Activated T-cell treated with anti-CD3 and anti-CD28 coated beads, Interleukin-2, amount 50 U/mL, for 24 hours (primary cell): ENCODE measurements at regions not wholly inside any gene's neighbourhood (a gene's known extent, or its start where the extent isn't known, plus 50 kb on each side); places are given as distances from the start of the nearest gene placed in this dataset.
"Not testable (repeated sequence)": the region's sequence is repeated elsewhere in the genome, so short reads cannot be mapped to it uniquely, and the experiment has no call there.

Source experiments
- DNase-seq: peaks from one replicate; pipeline ENCODE4 v3.0.0-alpha.2; 2020
- H3K27ac Mint-ChIP-seq: 2 replicates; pipeline ENCODE4 v1.8.0; 2020; ENCODE audit warnings: mild to moderate bottlenecking, mixed read lengths
- H3K27me3 Mint-ChIP-seq: 2 replicates; pipeline ENCODE4 v1.8.0; 2020; ENCODE audit warnings: mixed read lengths
- H3K36me3 Mint-ChIP-seq: 2 replicates; pipeline ENCODE4 v1.8.0; 2020; ENCODE audit warnings: low read depth, mixed read lengths
- H3K4me1 Mint-ChIP-seq: 2 replicates; pipeline ENCODE4 v1.8.0; 2020; ENCODE audit warnings: low read depth, mixed read lengths
- H3K4me3 Mint-ChIP-seq: 2 replicates; pipeline ENCODE4 v1.8.0; 2020; ENCODE audit warnings: mild to moderate bottlenecking, moderate library complexity, mixed read lengths
- H3K9me3 Mint-ChIP-seq: 2 replicates; pipeline ENCODE4 v1.8.0; 2020; ENCODE audit warnings: mixed read lengths

DNA sequence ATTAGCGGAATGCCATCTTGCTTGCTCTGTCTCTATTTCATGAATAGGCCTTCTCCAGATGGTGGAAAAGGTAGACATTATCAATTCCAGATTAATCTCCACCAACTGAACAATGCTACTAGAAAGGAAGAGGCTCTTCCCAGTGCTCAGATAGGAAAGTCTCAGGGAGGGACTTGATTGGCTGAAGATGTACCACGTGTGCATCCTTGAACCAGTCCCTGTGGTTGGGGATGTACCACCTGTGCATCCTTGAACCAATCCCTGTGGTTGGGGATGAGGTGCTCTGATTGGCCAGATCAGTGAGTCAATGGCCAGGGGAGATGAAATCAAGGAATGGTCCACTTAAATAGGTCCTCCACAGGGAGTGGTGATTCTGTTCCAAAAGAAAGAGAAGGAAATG is 246.2 kb downstream of the NPIPA7 start:
- not testable (repeated sequence) for H3K36me3 Mint-ChIP-seq, H3K4me3 Mint-ChIP-seq, H3K27me3 Mint-ChIP-seq, H3K9me3 Mint-ChIP-seq, DNase-seq, H3K27ac Mint-ChIP-seq, H3K4me1 Mint-ChIP-seq

DNA sequence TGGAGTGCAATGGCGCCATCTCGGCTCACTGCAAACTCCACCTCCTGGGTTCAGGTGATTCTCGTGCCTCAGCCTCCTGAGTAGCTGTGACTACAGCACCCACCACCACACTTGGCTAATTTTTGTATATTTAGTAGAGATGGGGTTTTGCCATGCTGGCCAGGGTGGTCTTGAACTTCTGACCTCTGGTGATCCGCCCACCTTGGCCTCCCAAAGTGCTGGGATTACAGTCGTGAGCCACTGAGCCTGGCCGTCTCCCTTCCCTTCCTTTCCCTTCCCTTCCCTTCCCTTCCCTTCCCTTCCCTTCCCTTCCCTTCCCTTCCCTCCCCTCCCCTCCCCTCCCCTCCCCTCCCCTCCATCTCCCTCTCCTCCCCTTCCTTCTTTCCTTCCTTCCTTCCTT is 248.9 kb downstream of the NPIPA7 start:
- not testable (repeated sequence) for H3K27me3 Mint-ChIP-seq, H3K4me1 Mint-ChIP-seq, DNase-seq, H3K27ac Mint-ChIP-seq, H3K36me3 Mint-ChIP-seq, H3K4me3 Mint-ChIP-seq, H3K9me3 Mint-ChIP-seq

DNA sequence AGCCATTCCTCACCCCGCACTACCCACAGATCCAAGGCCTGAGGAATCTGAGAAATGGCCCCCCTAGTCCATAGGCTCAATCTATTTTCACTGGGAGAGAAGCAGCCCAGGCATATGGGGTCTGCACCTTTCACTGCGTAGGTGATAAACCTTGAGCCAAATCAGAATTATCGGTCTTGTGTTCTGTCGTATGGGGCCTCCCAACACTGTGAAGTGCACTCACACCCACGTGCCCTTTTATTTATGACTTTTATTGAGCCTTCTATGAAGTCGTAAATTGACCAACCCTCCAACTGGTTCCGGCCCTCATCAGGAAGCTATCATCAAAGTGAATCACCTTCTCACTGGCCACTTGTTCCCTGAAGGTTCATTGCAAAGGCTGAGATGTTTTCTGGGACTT is 259.3 kb downstream of the NPIPA7 start:
- H3K4me3 Mint-ChIP-seq, H3K36me3 Mint-ChIP-seq, H3K27ac Mint-ChIP-seq, DNase-seq, H3K4me1 Mint-ChIP-seq, H3K9me3 Mint-ChIP-seq, H3K27me3 Mint-ChIP-seq: not testable (repeated sequence)

DNA sequence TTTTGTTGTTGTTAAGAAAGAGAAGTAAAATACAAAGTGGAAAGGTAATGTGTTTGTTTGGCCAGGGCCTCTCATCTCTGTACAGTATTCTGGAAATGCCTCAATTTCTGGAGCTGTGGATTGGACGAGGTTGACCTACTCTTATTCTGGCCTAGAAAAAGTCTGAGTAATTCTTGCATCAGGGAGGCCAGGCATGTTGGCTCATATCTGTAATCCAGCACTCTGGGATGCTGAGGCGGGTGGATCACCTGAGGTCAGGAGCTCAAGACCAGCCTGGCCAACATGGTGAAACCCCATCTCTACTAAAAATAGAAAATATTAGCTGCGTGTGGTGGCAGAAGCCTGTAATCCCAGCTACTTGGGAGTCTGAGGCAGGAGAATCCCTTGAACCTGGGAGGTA is 259.8 kb downstream of the NPIPA7 start:
- not testable (repeated sequence) for H3K4me1 Mint-ChIP-seq, H3K36me3 Mint-ChIP-seq, H3K27ac Mint-ChIP-seq, DNase-seq, H3K4me3 Mint-ChIP-seq, H3K27me3 Mint-ChIP-seq, H3K9me3 Mint-ChIP-seq

DNA sequence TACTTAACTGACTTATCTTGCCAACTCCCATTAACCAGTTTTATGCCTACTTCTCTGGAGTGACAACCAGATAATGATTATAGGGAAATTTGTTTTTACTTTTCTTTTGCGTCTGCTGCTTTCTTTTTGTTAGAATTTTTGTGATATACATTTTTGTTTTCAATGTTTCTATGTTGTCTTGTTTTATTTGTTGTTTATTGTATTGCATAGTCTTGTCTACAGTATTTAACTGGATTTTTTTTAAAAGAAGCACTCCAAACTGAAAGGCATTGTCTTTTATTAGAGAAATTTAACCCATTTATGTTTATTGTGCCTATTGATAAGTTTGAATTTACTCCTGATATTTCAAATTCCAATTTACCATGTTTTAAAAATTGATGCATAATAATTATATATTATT is 264.9 kb downstream of the NPIPA7 start:
- H3K9me3 Mint-ChIP-seq, H3K4me3 Mint-ChIP-seq, DNase-seq, H3K27ac Mint-ChIP-seq, H3K36me3 Mint-ChIP-seq, H3K4me1 Mint-ChIP-seq, H3K27me3 Mint-ChIP-seq: not testable (repeated sequence)

DNA sequence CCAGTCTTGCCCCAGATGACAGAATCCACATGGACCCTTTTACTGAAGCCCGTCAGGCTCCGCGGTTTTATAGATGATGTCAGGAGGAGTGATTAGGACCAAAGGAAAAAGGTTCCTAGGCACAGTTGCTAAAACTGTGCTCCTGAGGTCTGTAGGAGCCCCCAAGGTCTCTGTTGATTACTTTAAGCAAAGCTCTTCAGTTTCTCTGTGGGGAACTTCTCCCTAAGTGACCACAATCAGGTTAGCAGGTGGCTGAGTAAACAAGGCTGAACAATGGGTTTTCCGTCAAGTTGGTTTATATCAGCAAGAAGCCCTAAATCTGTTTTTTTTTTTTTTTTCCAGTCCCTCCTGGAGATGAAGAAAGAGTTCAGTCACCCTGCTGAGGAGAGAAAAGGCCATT is 269.1 kb downstream of the NPIPA7 start:
- H3K4me1 Mint-ChIP-seq, H3K4me3 Mint-ChIP-seq, H3K9me3 Mint-ChIP-seq, H3K36me3 Mint-ChIP-seq, H3K27me3 Mint-ChIP-seq, H3K27ac Mint-ChIP-seq, DNase-seq: not testable (repeated sequence)

DNA sequence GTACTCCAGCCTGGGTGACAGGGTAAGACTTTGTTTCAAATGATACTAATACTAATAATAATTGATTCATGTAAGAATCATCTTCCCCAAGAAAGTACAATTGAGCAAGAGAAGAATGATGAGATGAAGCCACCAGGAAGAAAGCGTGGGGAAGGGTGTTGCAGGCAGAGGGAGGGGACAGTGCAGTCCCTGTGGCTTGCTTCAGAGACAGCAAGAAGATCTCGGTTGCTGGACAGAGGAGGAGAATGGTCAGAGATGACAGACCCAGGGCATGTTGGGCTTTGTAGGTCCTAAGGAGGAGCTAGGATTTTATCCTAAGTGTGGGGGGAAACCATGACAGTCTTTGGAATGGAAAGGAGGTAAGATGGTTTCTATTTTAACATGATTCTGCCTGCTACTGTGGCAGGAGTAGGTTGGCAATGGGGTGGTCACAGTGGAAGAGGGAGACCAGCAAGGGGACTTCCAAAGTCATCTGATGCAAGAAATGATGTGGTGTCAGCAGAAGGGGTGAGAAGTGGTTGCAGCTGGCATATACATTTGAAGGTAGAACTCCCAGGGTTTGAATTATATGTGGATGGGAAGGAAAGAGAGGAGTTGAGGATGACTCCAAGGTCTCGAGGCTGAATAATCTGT is 293.4 kb downstream of the NPIPA7 start:
- H3K4me1 Mint-ChIP-seq, H3K4me3 Mint-ChIP-seq, H3K27me3 Mint-ChIP-seq, H3K36me3 Mint-ChIP-seq, H3K27ac Mint-ChIP-seq, DNase-seq, H3K9me3 Mint-ChIP-seq: not testable (repeated sequence)

DNA sequence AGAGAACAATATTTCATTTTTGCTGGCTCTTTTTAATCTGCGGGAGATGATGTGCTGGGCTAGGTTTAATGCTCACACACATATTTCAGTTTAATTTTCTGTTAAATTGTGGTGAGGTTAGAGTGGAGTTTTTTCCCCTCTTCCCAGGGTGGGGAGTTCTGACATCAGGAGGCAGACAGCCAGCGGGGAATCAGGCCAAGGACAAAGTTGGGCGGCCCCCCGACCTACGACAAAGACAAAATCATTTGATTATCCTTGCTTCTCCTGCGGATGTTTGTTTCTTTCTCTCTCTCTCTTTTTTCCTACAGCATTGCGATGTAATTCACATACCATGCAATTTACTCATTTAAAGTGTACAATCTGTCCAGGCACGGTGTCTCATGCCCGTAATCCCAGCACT is 295.9 kb downstream of the NPIPA7 start:
- not testable (repeated sequence) for DNase-seq, H3K36me3 Mint-ChIP-seq, H3K27ac Mint-ChIP-seq, H3K9me3 Mint-ChIP-seq, H3K4me1 Mint-ChIP-seq, H3K27me3 Mint-ChIP-seq, H3K4me3 Mint-ChIP-seq

DNA sequence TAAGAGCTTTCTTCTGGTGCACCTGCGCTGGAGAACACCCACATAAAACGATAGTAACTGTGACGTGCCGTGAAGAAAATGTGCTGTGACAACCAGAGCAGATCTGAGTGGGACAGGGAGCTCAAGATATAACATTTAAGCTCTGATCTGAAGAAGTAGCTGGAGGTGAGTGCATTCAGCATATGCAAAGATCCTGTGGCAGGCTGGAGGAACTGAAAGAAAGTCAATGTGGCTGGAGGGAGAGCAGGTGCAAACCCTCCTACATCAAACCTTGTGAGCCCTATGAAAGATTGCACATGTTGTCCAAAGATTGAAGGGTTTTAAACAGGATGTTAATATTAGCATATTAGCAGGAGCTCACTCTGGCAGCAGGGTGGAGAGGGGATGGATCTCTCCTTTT is 342.9 kb downstream of the NPIPA7 start:
- H3K4me3 Mint-ChIP-seq, H3K36me3 Mint-ChIP-seq, H3K4me1 Mint-ChIP-seq, H3K9me3 Mint-ChIP-seq, H3K27ac Mint-ChIP-seq, DNase-seq, H3K27me3 Mint-ChIP-seq: not testable (repeated sequence)

DNA sequence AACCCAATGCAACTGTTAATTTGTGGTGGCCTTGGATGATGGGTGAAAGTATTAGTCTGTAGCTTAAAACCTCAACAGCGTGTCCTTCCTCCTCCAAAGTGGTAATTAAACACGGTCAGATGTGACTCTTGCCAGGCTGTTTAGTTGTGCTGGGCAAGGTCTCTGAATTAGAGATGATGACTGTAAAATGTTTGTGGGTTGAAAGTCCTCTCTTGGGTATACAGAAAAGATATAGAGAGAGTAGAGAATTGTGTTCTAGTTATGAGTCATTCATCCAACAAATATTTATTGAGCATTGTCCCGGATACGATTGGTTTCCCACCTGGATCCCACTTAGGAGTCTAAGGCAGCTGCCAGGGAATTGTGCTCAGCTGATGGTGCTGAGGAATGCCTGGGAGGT is 343.7 kb downstream of the NPIPA7 start:
- not testable (repeated sequence) for H3K27me3 Mint-ChIP-seq, H3K9me3 Mint-ChIP-seq, H3K4me1 Mint-ChIP-seq, H3K36me3 Mint-ChIP-seq, H3K4me3 Mint-ChIP-seq, H3K27ac Mint-ChIP-seq, DNase-seq

DNA sequence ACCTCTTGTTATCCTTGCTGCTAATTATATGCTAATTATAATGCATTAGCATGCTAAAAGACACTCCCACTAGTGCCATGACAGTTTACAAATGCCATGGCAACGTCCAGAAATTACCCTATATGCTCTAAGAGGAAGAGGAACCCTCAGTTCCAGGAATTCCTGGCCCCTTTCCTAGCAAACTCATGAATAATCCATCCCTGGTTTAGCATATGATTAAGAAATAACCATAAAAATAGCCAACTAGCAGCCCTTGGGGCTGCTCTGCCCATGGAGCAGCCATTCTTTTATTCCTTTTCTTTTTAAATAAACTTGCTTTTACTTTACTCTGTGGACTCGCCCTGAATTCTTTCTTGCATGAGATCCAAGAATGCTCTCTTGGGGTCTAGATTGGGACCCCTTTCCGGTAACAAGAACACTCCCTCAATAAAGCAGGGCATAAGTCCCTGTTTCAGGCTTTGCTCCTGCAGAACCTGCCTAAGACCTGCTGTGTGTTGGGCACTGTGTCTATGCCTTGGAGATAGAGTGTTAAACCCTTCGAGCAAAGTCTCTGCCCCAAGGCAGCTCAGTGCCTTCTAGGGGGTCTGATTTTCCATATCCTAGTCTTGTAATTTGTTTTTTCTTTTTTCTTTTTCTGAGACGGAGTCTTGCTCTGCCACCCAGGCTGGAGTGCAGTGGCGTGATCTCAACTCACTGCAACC is 345.0 kb downstream of the NPIPA7 start:
- not testable (repeated sequence) for DNase-seq, H3K4me1 Mint-ChIP-seq, H3K27me3 Mint-ChIP-seq, H3K27ac Mint-ChIP-seq, H3K4me3 Mint-ChIP-seq, H3K36me3 Mint-ChIP-seq, H3K9me3 Mint-ChIP-seq

DNA sequence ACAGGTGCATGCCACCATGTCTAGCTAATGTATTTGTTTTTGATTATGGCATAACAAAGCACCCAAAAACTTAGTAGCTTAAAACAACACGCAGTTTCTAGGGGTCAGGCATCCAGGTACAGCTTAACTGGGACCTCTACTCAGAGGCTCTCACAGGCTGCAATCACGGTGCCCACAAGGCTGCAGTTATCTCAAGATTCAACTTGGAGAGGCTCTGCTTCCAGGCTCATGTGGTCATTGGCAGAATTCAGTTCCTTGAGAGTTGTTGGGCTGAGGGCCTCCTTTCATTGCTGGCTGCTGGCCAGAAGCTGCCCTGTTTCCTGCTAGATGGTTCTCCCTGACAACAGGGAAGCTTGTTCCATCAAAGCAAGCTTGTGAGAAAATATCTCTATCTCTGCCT is 348.1 kb downstream of the NPIPA7 start:
- DNase-seq, H3K27me3 Mint-ChIP-seq, H3K36me3 Mint-ChIP-seq, H3K27ac Mint-ChIP-seq, H3K4me1 Mint-ChIP-seq, H3K4me3 Mint-ChIP-seq, H3K9me3 Mint-ChIP-seq: not testable (repeated sequence)

DNA sequence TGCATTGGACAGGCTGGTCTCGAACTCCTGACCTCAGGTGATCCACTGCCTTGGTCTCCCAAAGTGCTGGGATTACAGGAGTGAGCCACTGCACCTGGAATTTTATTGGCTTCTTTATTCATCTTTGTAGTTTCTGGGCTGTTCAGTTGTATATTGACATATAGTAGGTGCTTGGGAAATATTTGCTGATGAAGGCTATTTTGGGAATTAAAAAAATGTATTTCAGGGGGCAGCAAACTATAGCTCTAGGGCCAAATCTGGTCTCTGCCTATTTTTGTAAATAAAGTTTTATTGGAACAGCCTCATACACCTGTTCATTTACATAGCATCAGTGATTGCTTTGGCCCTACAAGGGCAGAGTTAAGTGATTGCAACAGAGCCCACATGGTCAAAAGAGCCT is 363.6 kb downstream of the NPIPA7 start:
- not testable (repeated sequence) for H3K27me3 Mint-ChIP-seq, H3K4me3 Mint-ChIP-seq, DNase-seq, H3K36me3 Mint-ChIP-seq, H3K4me1 Mint-ChIP-seq, H3K9me3 Mint-ChIP-seq, H3K27ac Mint-ChIP-seq

DNA sequence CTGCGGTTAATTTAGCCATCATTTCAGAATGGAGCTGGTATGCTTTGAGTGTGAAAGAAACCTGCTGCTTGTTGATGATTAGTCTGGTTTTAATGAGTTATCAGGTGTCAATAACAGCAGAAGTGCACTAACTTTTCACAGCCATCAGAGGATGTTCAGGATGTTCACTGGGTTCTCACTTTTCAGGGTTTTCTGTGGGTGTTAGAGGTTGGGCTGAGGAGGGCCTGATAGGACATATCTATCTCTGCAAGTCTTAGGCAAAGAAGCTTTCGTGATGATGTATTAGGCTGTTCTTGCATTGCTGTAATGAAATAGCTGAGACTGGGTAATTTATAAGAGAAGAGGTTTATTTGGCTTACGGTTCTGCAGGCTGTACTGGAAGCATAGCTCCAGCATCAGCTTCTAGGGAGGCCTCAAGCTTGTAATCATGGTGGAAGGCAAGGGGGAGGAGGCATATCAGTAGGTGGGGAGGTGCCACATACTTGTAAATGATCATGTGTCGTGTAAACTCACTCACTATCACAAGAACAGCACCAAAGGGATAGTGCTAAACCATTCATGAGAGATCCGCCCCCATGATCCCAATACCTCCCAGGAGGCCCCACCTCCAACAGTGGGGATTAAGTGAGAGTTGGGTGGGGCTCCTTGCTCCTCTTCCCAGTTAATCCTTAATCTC is 376.2 kb downstream of the NPIPA7 start:
- not testable (repeated sequence) for H3K9me3 Mint-ChIP-seq

DNA sequence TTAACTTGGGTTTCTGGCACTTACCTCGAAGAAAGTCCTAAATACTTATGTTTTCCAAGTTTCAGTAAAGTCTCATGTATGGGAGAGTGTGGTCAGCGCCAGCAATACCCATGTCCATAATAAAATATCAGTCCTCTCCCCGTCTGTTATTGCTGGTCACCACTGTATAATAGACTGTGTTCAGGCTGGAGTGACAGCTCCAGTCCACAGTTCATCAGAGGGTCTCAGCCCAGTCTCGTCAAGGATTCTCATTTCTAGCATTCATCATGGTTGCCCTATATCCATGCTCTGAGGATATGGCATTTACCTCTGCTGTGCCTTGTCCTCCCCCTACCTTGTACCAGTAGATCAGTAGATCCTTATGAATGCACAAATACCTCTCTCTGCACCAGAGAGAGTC is 384.5 kb downstream of the NPIPA7 start:
- H3K27ac Mint-ChIP-seq: no peak overlapping the region
- no peaks in the 10 kb centered on the region for H3K4me1 Mint-ChIP-seq
- no peak for DNase-seq
- peaks cover 3% of the 10 kb centered on the region for H3K9me3 Mint-ChIP-seq
- no peaks in the 10 kb centered on the region for H3K36me3 Mint-ChIP-seq
- no peaks in the 10 kb centered on the region for H3K27me3 Mint-ChIP-seq
- H3K4me3 Mint-ChIP-seq: no peak overlapping the region

More for the DNA sequence above, 376.2 kb downstream of the NPIPA7 start:
- not testable (repeated sequence) for DNase-seq, H3K4me3 Mint-ChIP-seq, H3K27ac Mint-ChIP-seq, H3K27me3 Mint-ChIP-seq, H3K36me3 Mint-ChIP-seq, H3K4me1 Mint-ChIP-seq
